MM.1S (cell line): ENCODE measurements at regions not wholly inside any gene's neighbourhood (a gene's known extent, or its start where the extent isn't known, plus 50 kb on each side); places are given as distances from the start of the nearest gene placed in this dataset.

ENCODE experiments used
- EZH2 ChIP-seq: fragments of 300-600 bp; sonication (generic); optimal IDR thresholded peaks from 2 replicates; pipeline ENCODE3; 2017; ENCODE audit warnings: low read depth, mild to moderate bottlenecking, antibody characterized with exemption, low read length, mixed read lengths
- TF ChIP-seq, protein P1 (sequence below): fragments of 300-600 bp; sonication (generic); IDR thresholded peaks from 2 replicates; pipeline ENCODE4 v1.5.1; 2016; ENCODE audit warnings: antibody characterized with exemption, low read length, mixed read lengths

DNA sequence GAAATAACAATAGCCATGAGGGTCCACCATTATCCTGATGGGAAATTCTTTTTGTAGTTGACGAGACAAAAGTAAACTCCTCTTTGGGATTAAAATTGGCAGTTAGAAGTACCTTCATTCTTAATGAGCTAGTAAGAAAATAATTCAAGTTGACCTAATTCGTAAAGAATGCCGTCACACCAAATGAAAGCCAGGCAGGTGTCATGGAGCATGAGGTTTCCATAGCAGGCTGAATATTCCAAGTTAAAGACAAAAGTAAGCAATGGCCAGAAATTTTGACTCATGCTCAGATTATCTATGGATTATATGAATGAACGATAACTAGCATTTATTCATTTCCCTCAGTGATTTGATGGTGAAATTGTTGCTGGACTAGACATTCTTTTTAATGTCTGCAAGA lies 192.2 kb upstream of the FAT1 start:
- no peak for TF ChIP-seq EZH2
- TF ChIP-seq, protein P1, sequence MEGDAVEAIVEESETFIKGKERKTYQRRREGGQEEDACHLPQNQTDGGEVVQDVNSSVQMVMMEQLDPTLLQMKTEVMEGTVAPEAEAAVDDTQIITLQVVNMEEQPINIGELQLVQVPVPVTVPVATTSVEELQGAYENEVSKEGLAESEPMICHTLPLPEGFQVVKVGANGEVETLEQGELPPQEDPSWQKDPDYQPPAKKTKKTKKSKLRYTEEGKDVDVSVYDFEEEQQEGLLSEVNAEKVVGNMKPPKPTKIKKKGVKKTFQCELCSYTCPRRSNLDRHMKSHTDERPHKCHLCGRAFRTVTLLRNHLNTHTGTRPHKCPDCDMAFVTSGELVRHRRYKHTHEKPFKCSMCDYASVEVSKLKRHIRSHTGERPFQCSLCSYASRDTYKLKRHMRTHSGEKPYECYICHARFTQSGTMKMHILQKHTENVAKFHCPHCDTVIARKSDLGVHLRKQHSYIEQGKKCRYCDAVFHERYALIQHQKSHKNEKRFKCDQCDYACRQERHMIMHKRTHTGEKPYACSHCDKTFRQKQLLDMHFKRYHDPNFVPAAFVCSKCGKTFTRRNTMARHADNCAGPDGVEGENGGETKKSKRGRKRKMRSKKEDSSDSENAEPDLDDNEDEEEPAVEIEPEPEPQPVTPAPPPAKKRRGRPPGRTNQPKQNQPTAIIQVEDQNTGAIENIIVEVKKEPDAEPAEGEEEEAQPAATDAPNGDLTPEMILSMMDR, result no peak
